ENCODE measurements at regions not wholly inside any gene's neighbourhood (a gene's known extent, or its start where the extent isn't known, plus 50 kb on each side); places are given as distances from the start of the nearest gene placed in this dataset.
"Not testable (repeated sequence)": the region's sequence is repeated elsewhere in the genome, so short reads cannot be mapped to it uniquely, and the experiment has no call there.

DNA sequence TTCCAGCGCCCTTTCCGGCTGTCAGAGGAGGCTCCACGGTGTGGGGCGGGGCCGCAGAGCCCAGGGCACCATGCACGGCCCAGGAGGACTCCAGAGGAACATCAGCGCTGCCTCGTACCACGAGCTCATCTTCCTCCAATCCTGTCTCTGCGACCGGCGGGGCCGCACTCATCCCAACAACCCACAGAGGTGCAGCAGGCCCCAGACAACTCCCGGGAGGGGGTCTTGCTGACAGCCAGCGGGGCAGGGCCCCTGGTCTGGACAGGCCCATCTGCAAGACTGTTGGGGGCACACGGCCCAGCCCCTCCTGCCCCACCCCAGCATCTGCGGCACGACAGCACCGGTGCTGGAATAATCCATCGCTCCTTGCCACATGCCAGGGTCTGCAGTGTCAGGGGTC is 88.8 kb downstream of the OLFM1 start:
- ATAC-seq = no peak
- no peak for TF ChIP-seq ARNTL (CRISPR knock-in tag; IDR thresholded peaks at IDR 0.05; ENCODE audit: borderline replicate concordance, low read depth)
- no peak for TF ChIP-seq ZFP3 (CRISPR knock-in tag; IDR thresholded peaks at IDR 0.05)
- TF ChIP-seq ZFP30 (CRISPR knock-in tag; IDR thresholded peaks at IDR 0.05) = no peak
- TF ChIP-seq GLIS3 (CRISPR knock-in tag; IDR thresholded peaks at IDR 0.05) = no peak
- TF ChIP-seq PPARA (CRISPR knock-in tag; IDR thresholded peaks at IDR 0.05; ENCODE audit: borderline replicate concordance) = no peak
- no peak for TF ChIP-seq ZNF70 (CRISPR knock-in tag; IDR thresholded peaks at IDR 0.05)
- no peak for TF ChIP-seq ZNF565 (CRISPR knock-in tag; conservative IDR thresholded peaks at IDR 0.05; ENCODE audit: low read depth)
- TF ChIP-seq OSR1 (CRISPR knock-in tag; IDR thresholded peaks at IDR 0.05) = no peak
- TF ChIP-seq, protein P1, sequence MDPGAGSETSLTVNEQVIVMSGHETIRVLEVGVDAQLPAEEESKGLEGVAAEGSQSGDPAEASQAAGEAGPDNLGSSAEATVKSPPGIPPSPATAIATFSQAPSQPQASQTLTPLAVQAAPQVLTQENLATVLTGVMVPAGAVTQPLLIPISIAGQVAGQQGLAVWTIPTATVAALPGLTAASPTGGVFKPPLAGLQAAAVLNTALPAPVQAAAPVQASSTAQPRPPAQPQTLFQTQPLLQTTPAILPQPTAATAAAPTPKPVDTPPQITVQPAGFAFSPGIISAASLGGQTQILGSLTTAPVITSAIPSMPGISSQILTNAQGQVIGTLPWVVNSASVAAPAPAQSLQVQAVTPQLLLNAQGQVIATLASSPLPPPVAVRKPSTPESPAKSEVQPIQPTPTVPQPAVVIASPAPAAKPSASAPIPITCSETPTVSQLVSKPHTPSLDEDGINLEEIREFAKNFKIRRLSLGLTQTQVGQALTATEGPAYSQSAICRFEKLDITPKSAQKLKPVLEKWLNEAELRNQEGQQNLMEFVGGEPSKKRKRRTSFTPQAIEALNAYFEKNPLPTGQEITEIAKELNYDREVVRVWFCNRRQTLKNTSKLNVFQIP (CRISPR knock-in tag; IDR thresholded peaks at IDR 0.05; ENCODE audit: borderline replicate concordance, low read depth) = no peak
- TF ChIP-seq, protein P2, sequence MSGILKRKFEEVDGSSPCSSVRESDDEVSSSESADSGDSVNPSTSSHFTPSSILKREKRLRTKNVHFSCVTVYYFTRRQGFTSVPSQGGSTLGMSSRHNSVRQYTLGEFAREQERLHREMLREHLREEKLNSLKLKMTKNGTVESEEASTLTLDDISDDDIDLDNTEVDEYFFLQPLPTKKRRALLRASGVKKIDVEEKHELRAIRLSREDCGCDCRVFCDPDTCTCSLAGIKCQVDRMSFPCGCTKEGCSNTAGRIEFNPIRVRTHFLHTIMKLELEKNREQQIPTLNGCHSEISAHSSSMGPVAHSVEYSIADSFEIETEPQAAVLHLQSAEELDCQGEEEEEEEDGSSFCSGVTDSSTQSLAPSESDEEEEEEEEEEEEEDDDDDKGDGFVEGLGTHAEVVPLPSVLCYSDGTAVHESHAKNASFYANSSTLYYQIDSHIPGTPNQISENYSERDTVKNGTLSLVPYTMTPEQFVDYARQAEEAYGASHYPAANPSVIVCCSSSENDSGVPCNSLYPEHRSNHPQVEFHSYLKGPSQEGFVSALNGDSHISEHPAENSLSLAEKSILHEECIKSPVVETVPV (CRISPR knock-in tag; IDR thresholded peaks at IDR 0.05) = no peak
- no peak for TF ChIP-seq RARB (CRISPR knock-in tag; IDR thresholded peaks at IDR 0.05)
- no peak for TF ChIP-seq TOX (CRISPR knock-in tag; IDR thresholded peaks at IDR 0.05; ENCODE audit: borderline replicate concordance)
- no peak for TF ChIP-seq ZNF8 (CRISPR knock-in tag; IDR thresholded peaks at IDR 0.05)
- TF ChIP-seq, protein P3, sequence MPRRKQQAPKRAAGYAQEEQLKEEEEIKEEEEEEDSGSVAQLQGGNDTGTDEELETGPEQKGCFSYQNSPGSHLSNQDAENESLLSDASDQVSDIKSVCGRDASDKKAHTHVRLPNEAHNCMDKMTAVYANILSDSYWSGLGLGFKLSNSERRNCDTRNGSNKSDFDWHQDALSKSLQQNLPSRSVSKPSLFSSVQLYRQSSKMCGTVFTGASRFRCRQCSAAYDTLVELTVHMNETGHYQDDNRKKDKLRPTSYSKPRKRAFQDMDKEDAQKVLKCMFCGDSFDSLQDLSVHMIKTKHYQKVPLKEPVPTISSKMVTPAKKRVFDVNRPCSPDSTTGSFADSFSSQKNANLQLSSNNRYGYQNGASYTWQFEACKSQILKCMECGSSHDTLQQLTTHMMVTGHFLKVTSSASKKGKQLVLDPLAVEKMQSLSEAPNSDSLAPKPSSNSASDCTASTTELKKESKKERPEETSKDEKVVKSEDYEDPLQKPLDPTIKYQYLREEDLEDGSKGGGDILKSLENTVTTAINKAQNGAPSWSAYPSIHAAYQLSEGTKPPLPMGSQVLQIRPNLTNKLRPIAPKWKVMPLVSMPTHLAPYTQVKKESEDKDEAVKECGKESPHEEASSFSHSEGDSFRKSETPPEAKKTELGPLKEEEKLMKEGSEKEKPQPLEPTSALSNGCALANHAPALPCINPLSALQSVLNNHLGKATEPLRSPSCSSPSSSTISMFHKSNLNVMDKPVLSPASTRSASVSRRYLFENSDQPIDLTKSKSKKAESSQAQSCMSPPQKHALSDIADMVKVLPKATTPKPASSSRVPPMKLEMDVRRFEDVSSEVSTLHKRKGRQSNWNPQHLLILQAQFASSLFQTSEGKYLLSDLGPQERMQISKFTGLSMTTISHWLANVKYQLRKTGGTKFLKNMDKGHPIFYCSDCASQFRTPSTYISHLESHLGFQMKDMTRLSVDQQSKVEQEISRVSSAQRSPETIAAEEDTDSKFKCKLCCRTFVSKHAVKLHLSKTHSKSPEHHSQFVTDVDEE (CRISPR knock-in tag; IDR thresholded peaks at IDR 0.05) = no peak
- TF ChIP-seq BACH2 (CRISPR knock-in tag; IDR thresholded peaks at IDR 0.05; ENCODE audit: borderline replicate concordance) = no peak
- no peak for TF ChIP-seq ZC3H10 (CRISPR knock-in tag; IDR thresholded peaks at IDR 0.05)
- TF ChIP-seq SNAI2 (CRISPR knock-in tag; IDR thresholded peaks at IDR 0.05) = no peak

DNA sequence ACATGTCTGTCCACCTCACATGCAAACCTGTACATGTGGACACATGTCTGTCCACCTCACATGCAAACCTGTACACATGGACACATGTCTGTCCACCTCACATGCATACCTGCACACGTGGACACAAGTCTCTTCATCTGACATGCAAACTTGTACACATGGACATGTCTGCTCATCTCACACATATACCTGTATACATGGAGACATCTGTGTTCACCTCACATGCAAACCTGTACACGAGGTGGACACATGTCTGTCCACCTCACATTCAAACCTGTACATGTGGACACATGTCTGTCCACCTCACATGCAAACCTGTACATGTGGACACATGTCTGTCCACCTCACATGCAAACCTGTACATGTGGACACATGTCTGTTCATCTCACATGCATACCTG is 90.1 kb downstream of the OLFM1 start:
- ATAC-seq = not testable (repeated sequence)

DNA sequence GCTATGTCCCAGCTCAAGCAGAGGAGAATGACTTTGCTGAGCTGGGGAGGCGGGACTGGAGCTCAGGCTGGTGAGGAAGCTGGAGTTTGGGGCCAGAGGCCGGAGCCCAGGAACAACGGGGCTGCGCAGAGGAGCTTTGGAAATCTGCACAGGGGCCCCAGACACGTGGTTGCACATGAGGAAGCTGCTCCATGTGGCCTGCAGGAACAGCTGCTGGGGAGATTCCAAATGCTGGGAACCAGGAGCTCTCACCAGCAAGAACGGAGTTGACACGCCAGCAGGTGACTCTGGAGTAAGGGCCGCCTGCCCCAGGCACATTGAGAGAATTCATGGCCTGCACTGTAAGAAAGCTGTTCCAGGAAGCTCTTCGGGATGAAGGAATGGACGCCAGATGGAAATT is 91.0 kb downstream of the OLFM1 start:
- ATAC-seq = no peak
- TF ChIP-seq SNAI2 (CRISPR knock-in tag; IDR thresholded peaks at IDR 0.05) (no peak), ARNTL (CRISPR knock-in tag; IDR thresholded peaks at IDR 0.05; ENCODE audit: borderline replicate concordance, low read depth) (no peak), PPARA (CRISPR knock-in tag; IDR thresholded peaks at IDR 0.05; ENCODE audit: borderline replicate concordance) (no peak), CSDC2 (CRISPR knock-in tag; IDR thresholded peaks at IDR 0.05) (no peak), ZC3H10 (CRISPR knock-in tag; IDR thresholded peaks at IDR 0.05) (no peak), ISL1 (CRISPR knock-in tag; IDR thresholded peaks at IDR 0.05) (no peak), GLIS3 (CRISPR knock-in tag; IDR thresholded peaks at IDR 0.05) (no peak), TCF4 (CRISPR knock-in tag; IDR thresholded peaks at IDR 0.05; ENCODE audit: borderline replicate concordance) (no peak), ZFP3 (CRISPR knock-in tag; IDR thresholded peaks at IDR 0.05) (no peak), ESRRG (CRISPR knock-in tag; IDR thresholded peaks at IDR 0.05) (no peak), ZNF565 (CRISPR knock-in tag; conservative IDR thresholded peaks at IDR 0.05; ENCODE audit: low read depth) (no peak), ZFP30 (CRISPR knock-in tag; IDR thresholded peaks at IDR 0.05) (no peak), OSR1 (CRISPR knock-in tag; IDR thresholded peaks at IDR 0.05) (no peak)
- TF ChIP-seq, protein P4, sequence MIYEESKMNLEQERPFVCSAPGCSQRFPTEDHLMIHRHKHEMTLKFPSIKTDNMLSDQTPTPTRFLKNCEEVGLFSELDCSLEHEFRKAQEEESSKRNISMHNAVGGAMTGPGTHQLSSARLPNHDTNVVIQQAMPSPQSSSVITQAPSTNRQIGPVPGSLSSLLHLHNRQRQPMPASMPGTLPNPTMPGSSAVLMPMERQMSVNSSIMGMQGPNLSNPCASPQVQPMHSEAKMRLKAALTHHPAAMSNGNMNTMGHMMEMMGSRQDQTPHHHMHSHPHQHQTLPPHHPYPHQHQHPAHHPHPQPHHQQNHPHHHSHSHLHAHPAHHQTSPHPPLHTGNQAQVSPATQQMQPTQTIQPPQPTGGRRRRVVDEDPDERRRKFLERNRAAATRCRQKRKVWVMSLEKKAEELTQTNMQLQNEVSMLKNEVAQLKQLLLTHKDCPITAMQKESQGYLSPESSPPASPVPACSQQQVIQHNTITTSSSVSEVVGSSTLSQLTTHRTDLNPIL (CRISPR knock-in tag; IDR thresholded peaks at IDR 0.05; ENCODE audit: low read depth) = no peak
- TF ChIP-seq, protein P3 (CRISPR knock-in tag; IDR thresholded peaks at IDR 0.05) = no peak
- TF ChIP-seq, protein P1 (CRISPR knock-in tag; IDR thresholded peaks at IDR 0.05; ENCODE audit: borderline replicate concordance, low read depth) = no peak
- TF ChIP-seq, protein P2 (CRISPR knock-in tag; IDR thresholded peaks at IDR 0.05) = no peak

Measured in SK-N-SH treated with all-trans-retinoic acid at 6 μM for 48 hours (cell line).